HG02798 (cell line): ENCODE measurements at regions not wholly inside any gene's neighbourhood (a gene's known extent, or its start where the extent isn't known, plus 50 kb on each side); places are given as distances from the start of the nearest gene placed in this dataset.

Experiments used
- ATAC-seq: cut with Tn5 transposase; IDR thresholded peaks from one replicate; pipeline ENCODE4 v1.9.1; 2021; ENCODE audit warnings: mild to moderate bottlenecking; ENCODE audit not compliant: unreplicated experiment, poor library complexity

DNA sequence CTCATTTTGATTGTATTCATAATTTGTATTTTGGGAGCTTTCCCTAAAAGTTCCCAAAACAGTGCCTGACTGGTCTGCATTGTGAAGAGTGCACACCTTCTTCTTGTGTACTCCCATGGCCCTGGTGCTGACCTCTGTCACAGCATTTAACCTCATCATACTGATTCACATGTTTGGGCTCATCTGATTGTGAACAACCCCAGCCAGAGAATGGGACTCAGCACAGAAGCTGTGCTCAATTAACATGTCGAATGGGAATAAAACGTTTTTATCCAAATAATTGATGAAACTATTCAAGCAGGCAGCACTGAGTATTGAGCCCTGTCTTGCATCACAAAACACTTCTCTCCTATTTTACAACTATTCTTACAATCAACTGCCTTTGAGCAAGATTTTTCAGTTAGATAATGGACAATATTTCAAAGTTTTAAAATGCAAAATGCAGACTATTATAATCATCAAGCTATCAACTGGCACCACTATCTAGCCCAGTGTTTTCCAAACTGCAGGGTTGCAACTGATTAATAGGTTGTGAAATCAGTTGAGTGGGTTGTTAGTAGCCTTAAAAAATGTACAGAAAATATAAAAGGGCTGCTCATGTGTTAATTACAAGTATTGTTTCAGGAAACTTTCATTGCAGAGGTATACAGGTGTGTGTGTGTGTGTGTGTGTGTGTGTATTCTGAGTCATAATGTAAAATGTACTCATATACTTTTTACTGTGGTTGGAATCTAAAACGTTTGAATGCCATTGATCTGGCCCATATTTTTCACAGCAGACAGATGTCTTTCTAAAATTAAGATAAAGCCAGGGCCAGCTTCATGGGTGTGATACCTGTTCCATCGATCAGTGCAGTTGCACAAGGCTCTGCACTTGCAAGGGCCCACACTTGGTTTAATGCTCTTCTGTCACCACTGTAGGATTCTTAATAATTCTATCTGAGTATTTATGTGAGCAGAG lies 190.5 kb downstream of the PIK3R1 start:
- ATAC-seq = peak; percentile 23

GRCh38 chr5:68406767-68407241 lies 191.2 kb downstream of the PIK3R1 start:
- ATAC-seq = peak; percentile 92

DNA sequence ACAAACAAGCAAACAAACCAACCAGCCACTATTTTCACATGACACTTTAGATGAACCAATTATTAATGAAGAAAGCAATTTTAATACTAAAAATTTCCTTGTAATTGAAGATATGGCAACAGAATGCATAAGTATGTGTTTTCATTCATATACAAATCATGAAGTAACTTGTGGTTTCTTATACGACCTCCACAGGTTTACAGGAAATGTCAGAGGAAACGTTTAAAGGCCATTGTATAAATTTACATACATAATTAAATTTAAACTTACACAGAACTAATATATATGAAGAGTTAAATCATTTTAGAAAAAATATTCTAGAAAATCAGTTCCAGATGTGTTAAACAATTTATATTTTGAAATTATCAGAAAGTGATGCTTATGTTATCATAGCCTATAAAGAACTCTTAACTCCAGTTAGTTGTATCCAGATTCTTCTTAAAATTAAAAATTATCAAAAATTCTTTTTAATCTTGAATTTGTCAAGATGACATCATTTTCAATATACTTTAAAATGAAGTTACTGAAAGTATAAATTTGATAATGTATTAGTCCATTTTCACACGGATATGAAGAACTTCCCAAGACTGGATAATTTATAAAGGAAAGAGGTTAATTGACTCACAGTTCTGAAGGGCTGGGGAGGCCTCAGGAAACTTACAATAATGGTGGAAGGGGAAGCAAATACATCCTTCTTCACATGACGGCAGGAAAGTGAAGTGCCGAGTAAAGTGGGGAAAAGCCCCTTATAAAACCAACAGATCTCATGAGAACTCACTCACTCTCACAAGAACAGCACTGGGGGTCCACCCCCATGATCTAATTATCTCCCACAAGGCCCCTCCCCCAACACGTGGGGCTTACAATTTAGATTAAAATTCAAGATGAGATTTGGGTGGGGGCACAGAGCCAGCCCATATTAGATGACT lies 192.0 kb downstream of the PIK3R1 start:
- no peak for ATAC-seq

GRCh38 chr5:68408345-68408871 lies 192.9 kb downstream of the PIK3R1 start:
- ATAC-seq = no peak

- ATAC-seq = no peak
Observed at GRCh38 chr5:68409259-68409658, 193.7 kb downstream of the PIK3R1 start.

- no peak for ATAC-seq
Observed at GRCh38 chr5:68411161-68411560, 195.6 kb downstream of the PIK3R1 start.

DNA sequence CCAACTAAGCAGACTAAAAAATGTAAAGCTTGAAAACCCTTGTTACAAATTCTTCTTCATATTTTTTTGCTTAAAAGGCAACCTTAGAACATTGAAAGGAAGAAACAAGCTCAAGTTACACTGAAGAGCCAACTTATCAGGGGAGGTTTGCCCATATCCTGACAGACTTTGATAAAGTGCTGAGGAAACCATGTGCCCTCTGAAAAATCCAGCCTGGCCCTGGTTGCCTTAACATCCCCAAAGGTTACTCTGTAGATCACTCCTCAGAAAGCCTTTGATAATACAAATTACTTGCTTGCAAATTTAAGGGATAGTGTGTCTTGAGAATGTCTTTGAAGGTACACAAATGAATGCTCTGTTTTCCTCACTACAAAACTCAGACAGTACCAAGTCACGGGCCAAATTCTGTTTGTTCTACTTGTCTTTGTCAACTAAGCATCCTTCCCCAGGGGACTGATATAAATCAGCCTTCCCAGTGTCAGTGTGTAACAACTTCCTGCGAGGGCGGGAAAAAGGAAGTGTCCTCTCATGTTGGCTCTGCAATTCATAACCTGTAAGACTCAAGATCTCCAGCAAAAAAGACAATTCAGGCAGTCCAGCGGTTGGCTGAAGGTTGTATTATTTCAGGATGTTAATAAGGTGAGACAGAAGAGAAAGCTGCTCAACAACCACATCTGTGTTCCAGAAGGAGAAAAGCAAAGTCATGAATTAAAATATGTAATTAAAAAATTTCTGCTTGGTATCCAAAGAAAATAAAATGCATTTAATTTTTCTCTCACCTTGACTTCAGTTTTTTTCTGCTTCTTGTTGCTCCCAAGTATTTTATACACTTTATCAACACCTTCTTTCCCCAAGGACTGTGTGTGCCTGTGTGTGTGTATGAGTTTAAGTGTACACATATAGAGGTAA lies 199.9 kb downstream of the PIK3R1 start:
- no peak for ATAC-seq

GRCh38 chr5:68416714-68417113 lies 201.2 kb downstream of the PIK3R1 start:
- ATAC-seq = no peak

DNA sequence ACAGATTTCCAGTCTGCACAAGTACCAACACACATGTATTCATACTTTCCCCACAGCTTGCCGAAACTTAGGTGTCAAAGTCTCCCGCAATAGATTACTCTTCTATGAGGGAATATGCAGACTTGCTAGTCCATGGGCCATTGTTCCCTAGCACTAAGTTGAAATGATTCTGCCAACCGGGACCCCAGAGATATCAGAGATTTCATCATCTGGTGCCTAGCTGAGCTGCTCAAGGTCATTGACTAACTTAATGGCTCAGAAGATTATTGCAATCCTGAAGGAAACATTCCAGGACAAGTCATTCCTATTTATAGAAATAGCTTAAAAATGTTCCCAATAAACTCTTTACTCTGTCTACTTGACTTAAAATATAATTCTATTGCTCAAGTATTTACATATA lies 202.6 kb downstream of the PIK3R1 start:
- ATAC-seq = no peak

DNA sequence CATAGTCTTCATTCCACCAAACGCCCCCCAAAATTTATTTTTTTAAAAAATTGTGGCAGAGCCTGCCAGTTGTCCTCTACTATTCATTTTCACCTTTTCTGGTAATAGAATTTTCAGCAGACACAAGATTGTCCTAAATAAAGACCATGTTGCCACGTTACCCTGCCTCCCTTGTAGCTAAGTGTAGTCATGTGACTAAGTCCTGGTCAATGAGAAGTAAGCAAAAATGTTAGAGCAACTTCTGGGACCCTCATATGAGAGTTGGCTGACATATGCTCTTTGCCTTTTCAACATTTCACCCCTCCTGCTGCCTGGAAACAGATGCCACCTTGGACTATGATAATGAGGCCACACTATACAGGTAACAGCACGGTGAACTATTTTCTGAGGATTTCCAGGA lies 203.1 kb downstream of the PIK3R1 start:
- no peak for ATAC-seq

- no peak for ATAC-seq
Observed at GRCh38 chr5:68419081-68419636, 203.6 kb downstream of the PIK3R1 start.

DNA sequence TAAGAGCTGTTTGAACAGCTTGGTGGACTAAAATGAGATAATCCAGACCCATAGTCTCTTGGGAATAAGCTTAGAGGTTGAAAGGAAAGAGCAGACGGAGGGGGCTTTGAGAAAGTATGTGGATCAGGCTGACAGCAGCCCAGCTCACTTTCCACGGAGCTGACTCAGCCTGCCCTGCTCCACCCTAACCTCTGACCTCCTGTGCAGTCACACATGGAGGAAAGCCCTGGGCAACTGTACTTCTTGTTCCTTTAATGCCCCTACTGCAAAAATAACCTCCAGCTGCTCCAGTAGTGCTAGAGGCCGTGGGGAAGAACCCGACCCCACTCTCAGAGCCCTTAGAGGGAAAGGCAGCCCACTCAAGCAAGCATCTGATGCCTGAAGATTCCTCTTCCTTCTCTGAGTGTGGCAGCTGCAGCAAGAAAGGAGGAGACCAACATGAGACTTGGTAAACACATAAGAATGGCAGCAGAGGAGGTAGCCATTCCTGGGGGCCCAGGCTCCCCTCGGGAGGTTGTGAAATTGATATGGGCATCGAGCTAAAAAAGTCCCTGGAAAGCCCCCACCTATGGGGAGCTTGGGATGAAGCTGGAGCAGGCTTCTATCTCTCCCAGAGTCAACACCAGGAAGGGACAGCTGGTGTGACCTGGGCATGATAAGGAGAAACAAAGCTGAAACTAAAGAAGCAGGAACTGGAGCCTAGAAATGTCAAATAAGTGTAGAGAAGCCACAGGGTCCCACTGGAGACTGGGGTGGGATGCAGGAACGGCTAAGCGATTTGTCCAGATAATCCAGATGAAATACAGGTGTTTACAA lies 204.3 kb downstream of the PIK3R1 start:
- no peak for ATAC-seq

DNA sequence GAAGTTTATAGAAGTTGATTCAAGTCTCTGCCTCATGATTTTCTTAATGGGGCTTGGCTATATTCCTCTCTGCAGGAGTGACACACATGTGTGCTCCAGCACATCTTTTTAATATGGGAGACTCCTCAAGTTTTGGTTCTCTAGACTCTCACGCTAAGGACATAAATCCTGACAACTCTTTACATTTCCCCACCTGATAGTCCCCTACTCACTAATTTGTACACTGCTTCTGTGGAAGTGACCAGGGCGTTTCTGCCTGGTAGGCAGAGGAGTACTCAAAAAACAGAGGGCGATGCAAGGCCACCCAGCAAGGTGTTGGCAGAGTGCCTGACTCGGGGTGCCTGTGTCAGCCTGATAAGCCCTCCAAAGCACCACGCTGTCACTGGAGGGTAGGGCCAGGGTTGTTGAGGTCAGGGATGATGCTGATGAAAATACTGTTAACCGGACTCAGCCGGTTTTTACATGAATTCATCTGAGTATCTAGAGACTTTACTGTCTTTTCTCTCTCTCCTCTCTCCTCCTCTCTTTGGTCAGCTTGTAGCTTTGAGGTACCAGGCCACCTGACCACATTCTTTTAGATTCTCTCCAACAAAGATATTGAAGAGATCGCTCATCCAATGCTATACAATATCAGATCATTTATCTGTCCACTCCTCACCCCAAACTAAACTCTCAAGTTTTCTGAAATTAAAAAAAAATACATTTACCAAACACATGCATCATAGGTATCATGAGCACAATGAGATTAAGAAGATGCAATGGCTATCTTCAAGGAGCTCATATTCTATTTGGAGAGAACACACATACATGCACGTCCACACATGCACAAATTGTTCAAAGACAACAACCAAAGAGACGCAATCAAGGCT lies 205.2 kb downstream of the PIK3R1 start:
- no peak for ATAC-seq

DNA sequence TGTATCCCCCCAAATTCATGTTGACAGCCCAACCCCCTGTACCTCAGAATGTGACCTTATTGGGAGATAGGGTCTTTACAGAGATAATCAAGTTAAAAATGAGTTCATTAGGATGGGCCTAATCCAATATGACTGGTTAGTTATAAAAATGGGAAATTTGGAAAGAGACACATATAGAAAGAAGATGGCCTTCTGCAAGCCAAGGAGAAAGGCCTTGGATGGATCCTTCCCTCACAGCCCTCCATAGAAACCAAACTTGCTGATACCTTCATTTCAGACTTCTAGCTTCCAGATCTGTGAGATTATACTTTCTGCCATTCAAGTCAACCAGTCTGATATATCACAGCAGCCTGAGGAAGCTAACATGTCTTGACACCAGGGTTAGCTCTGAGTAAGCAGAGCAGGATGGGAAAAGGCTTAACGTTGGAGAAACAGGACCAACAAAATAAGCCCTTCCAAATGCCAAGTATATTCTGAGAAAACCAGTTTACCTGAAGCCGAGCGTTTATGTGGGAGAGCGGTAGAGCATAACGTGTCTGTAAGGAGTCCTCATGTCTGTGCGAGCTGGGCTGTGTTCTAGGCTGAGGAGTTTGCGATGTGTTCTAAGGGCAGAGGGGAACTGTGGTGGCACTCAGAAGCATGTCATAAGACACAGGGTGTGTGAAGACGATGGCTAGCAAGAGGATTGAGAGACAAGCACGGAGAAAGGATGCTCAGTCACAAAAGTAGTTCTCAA lies 206.1 kb downstream of the PIK3R1 start:
- ATAC-seq = no peak

DNA sequence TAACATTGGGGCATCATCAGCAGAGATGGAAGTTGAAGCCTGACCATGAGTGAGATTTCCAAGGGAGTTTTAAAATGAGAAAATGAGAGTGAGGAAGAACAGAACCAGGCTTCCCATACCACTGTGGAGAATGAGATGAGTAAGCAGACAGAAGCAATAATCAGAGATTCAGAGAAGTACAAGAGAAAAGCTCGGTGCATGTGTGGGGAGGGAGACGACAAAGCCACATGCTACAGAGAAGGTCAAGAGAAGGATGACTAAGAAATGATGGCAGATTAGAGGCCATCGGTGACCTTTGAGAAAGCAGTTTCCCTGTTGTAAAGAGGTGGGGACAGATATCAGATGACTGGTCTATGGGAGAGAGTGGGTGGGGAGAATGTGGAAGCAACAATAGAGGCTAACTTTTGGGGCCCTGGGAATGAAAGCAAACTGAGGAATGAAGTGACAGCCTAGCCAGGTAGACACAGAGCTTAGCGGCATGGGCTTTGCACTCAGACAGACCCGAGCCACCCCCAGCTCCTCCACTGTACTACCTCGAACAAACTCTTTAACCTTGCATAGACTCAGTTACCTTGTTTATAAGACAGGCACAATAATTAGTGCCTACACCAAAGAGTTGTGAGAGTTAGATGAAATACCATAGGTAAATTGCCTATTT lies 207.7 kb downstream of the PIK3R1 start:
- no peak for ATAC-seq

DNA sequence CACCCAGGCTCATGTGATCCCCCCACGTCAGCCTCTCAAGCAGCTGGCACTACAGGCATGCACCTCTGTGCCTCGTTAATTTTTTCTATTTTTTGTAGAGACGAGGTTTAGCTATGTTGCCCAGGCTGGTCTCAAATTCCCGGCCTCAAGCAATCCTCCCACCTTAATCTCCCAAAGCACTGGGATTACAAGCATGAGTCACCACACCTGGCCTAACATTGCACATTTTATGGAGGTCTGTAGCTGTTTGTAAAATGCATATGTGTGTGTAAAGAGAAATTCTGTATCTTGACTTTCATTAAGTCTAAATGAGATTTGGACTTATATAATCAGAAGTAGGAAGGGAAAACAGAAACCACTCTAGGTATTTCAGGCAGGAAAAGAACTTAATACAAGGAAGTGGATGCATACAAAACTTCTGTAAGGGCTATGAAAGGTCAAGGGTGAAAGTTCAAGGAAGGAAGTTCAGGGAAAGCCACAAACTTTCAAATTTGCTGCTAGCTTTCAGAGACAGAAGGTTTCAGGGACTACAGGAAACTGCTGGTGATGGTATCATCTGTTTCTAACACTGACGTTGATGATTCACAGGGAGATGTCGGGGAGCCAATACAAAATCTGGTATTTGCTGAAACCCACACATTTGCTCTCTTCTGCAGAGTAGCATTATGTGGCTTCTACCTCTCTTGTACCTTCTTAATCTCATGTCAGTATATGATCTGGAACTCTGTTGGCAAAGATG lies 209.4 kb downstream of the PIK3R1 start:
- peak; percentile 72 for ATAC-seq
